HL-60 (cell line): ENCODE measurements at regions not wholly inside any gene's neighbourhood (a gene's known extent, or its start where the extent isn't known, plus 50 kb on each side); places are given as distances from the start of the nearest gene placed in this dataset.
A peak's percentile ranks its signal among the peaks of the same experiment; 100 is the strongest.

Experiments
- DNase-seq, 2 experiments: peaks; one replicate each; pipeline ENCODE4 v3.0.0-alpha.2; 2010 to 2020; ENCODE audit warnings: low read depth in 1 of 2, low spot score in 1 of 2
- H3K27ac ChIP-seq: fragments of 250-450 bp; sonication (Bioruptor Pico); replicated peaks from 2 replicates; pipeline ENCODE4 v1.5.1; 2020; ENCODE audit warnings: mild to moderate bottlenecking, moderate library complexity
- H3K27me3 ChIP-seq: fragments of 250-450 bp; sonication (Bioruptor Pico); 2 replicates; pipeline ENCODE4 v1.5.1; 2021; ENCODE audit warnings: mild to moderate bottlenecking, moderate library complexity; ENCODE audit not compliant: insufficient read depth, poor library complexity, severe bottlenecking
- H3K4me3 ChIP-seq: replicated peaks from 2 replicates; pipeline ENCODE4 v1.5.1; 2011; ENCODE audit warnings: mild to moderate bottlenecking, control low read depth, low read length; ENCODE audit not compliant: insufficient read depth
- GABPA ChIP-seq: IDR thresholded peaks from 2 replicates; pipeline ENCODE4 v1.6.1; 2012; ENCODE audit warnings: low read depth
- POLR2AphosphoS5 ChIP-seq: IDR thresholded peaks from 2 replicates; pipeline ENCODE4 v1.6.1; 2012; ENCODE audit warnings: low read depth
- SPI1 ChIP-seq: IDR thresholded peaks from 2 replicates; pipeline ENCODE4 v1.6.1; 2012; ENCODE audit warnings: low read depth, mild to moderate bottlenecking, borderline replicate concordance
- TF ChIP-seq, protein P1 (sequence below): IDR thresholded peaks from one replicate; pipeline ENCODE4 v1.5.1; 2011; ENCODE audit warnings: low read length, control low read depth, inconsistent platforms; ENCODE audit not compliant: insufficient read depth
- TF ChIP-seq, protein P2 (sequence below): IDR thresholded peaks from 2 replicates; pipeline ENCODE4 v1.6.1; 2012; ENCODE audit warnings: low read depth; ENCODE audit not compliant: insufficient replicate concordance

DNA sequence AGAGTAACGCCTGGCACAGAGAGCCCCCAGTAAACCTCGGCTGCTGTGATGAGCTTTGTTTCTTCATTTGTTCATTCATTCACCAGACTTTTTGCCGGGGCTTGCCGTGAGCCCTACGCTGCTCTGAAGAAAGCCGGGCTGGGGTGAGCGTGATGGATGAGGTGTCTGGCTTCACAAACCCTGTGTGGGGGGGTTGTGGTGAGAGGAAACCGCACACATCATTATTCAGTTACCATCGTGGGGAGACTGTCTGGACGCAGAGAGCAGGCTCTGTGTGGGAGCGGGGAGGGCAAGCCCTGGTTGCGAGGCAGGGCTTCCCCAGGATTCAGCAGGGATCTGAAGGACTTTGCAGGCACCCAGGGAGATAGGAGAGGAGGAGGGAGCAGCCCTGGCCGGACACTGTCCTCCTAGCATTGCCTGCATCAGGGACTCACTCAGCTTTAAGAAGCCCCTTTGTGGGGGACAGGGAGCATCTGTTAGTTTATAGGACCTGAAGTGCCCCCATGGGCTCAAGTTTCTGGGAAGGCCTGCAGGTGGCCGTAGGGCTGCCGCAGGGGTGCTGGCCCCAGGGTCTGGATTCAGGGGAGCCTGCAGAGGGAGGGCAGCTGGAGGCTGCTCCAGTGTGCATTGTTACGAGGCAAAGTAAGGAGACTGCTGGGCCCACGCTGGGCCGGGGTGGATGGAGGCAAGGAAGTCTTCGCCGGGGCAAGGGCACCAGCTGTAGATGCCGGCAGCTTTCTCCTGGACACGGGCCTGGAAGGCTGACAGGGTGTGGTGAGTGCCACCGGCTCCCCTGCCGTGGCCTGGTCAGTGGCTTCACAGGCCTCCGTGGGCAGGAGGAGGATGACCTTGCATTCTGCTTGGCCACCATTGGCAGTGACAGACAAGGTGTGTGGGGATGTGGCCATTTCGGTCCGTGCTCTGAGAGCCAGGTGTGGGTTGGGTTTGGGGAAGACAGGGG lies 334.5 kb downstream of the SEC14L1 start:
- Histone ChIP-seq H3K27me3 (no peaks in the 10 kb centered on the region), H3K27ac (no peak overlapping the region), H3K4me3 (no peak overlapping the region)
- peak; percentile 54 for TF ChIP-seq POLR2AphosphoS5
- TF ChIP-seq, protein P1, sequence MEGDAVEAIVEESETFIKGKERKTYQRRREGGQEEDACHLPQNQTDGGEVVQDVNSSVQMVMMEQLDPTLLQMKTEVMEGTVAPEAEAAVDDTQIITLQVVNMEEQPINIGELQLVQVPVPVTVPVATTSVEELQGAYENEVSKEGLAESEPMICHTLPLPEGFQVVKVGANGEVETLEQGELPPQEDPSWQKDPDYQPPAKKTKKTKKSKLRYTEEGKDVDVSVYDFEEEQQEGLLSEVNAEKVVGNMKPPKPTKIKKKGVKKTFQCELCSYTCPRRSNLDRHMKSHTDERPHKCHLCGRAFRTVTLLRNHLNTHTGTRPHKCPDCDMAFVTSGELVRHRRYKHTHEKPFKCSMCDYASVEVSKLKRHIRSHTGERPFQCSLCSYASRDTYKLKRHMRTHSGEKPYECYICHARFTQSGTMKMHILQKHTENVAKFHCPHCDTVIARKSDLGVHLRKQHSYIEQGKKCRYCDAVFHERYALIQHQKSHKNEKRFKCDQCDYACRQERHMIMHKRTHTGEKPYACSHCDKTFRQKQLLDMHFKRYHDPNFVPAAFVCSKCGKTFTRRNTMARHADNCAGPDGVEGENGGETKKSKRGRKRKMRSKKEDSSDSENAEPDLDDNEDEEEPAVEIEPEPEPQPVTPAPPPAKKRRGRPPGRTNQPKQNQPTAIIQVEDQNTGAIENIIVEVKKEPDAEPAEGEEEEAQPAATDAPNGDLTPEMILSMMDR = no peak
- DNase-seq = peak; percentile 22 to 77

DNA sequence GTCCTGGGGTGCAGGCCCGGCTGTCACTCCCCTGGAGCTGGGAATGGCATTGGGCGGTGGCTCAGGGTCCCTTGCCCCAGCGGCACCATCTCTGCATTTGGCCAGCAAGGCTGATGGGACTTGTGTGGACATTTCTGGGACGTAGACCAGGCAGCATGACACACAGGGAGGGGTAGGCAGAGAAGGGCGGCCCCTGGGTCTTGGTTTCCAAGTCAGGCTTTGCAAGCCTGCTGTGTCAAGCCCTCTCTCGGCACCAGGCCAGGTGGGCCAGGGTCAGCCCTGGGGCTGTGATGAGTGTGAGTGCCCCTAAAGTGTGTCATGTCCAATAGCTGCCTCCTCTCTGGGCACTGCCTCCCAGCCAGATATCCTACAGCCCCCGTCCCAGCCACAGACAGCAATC lies 335.2 kb downstream of the SEC14L1 start:
- TF ChIP-seq, protein P1 = no peak
- TF ChIP-seq POLR2AphosphoS5 = no peak
- TF ChIP-seq GABPA = no peak
- TF ChIP-seq, protein P2, sequence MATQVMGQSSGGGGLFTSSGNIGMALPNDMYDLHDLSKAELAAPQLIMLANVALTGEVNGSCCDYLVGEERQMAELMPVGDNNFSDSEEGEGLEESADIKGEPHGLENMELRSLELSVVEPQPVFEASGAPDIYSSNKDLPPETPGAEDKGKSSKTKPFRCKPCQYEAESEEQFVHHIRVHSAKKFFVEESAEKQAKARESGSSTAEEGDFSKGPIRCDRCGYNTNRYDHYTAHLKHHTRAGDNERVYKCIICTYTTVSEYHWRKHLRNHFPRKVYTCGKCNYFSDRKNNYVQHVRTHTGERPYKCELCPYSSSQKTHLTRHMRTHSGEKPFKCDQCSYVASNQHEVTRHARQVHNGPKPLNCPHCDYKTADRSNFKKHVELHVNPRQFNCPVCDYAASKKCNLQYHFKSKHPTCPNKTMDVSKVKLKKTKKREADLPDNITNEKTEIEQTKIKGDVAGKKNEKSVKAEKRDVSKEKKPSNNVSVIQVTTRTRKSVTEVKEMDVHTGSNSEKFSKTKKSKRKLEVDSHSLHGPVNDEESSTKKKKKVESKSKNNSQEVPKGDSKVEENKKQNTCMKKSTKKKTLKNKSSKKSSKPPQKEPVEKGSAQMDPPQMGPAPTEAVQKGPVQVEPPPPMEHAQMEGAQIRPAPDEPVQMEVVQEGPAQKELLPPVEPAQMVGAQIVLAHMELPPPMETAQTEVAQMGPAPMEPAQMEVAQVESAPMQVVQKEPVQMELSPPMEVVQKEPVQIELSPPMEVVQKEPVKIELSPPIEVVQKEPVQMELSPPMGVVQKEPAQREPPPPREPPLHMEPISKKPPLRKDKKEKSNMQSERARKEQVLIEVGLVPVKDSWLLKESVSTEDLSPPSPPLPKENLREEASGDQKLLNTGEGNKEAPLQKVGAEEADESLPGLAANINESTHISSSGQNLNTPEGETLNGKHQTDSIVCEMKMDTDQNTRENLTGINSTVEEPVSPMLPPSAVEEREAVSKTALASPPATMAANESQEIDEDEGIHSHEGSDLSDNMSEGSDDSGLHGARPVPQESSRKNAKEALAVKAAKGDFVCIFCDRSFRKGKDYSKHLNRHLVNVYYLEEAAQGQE = no peak
- TF ChIP-seq SPI1 = no peak
- Histone ChIP-seq H3K27me3 (no peaks in the 10 kb centered on the region), H3K4me3 (no peak overlapping the region), H3K27ac (no peak overlapping the region)
- no peak for DNase-seq

DNA sequence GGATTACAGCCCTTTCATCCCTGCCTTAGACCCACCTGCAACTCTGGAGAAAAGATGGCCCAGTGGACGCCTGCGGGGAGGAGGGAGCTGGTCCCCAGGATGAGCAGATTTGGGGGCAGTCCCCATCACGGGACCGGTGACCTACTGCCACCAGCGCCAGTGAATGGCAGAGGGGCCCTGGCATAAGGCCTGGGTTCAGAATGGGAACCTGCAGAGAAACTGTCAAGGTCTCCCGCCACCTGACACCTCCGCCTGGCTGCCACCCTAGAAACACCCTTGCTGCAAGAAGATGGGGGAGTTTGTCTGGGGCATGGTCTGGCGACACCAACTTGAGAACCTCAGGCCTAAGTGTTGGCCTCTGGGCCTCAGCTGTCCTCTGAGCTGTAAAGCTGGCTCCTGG lies 335.7 kb downstream of the SEC14L1 start:
- Histone ChIP-seq H3K27ac (no peak overlapping the region), H3K27me3 (no peaks in the 10 kb centered on the region), H3K4me3 (no peak overlapping the region)
- TF ChIP-seq SPI1 = no peak
- TF ChIP-seq, protein P2 = no peak
- no peak for TF ChIP-seq GABPA
- TF ChIP-seq, protein P1 = no peak
- TF ChIP-seq POLR2AphosphoS5 = no peak
- no peak for DNase-seq
